H1 (cell line): ENCODE measurements at regions not wholly inside any gene's neighbourhood (a gene's known extent, or its start where the extent isn't known, plus 50 kb on each side); places are given as distances from the start of the nearest gene placed in this dataset.

ENCODE experiments used
- ATF3 ChIP-seq: IDR thresholded peaks from 2 replicates; pipeline ENCODE4 v1.6.1; 2011; ENCODE audit warnings: low read depth, mild to moderate bottlenecking, low read length; ENCODE audit not compliant: insufficient read depth
- BACH1 ChIP-seq: IDR thresholded peaks from 2 replicates; pipeline ENCODE4 v1.6.1; 2012; ENCODE audit warnings: low read length, improper control_type of control experiment
- CHD1 ChIP-seq: IDR thresholded peaks from 2 replicates; pipeline ENCODE4 v1.6.1; 2012; ENCODE audit warnings: low read depth, low read length, improper control_type of control experiment
- CREB1 ChIP-seq: IDR thresholded peaks from 2 replicates; pipeline ENCODE4 v1.6.1; 2012; ENCODE audit warnings: inconsistent platforms
- E2F6 ChIP-seq: IDR thresholded peaks from 2 replicates; pipeline ENCODE4 v1.6.1; 2012; ENCODE audit warnings: inconsistent platforms
- EZH2 ChIP-seq: fragments of 200-600 bp; sonication (generic); IDR thresholded peaks from 2 replicates; pipeline ENCODE4 v1.7.1; 2012; ENCODE audit warnings: low read depth, mild to moderate bottlenecking, moderate library complexity, low read length, inconsistent platforms; ENCODE audit not compliant: severe bottlenecking
- JUN ChIP-seq: IDR thresholded peaks from 2 replicates; pipeline ENCODE4 v1.6.1; 2011; ENCODE audit warnings: low read depth, mild to moderate bottlenecking, improper control_type of control experiment, low read length
- JUND ChIP-seq: IDR thresholded peaks from 2 replicates; pipeline ENCODE4 v1.6.1; 2011; ENCODE audit warnings: mild to moderate bottlenecking, improper control_type of control experiment, low read length
- POLR2A ChIP-seq, 2 experiments: IDR thresholded peaks; 1 replicate in 1 of 2; 2 replicates in 1 of 2; pipeline ENCODE4 v1.6.1; 2011; ENCODE audit warnings: low read depth in 2 of 2, low read length in 2 of 2, mild to moderate bottlenecking in 2 of 2; ENCODE audit errors: control extremely low read depth in 1 of 2
- TF ChIP-seq, protein P1 (sequence below), 3 experiments: IDR thresholded peaks; 1 replicate in 2 of 3; 2 replicates in 1 of 3; pipeline versions ENCODE4 v1.5.1 to v1.6.1; 2011; ENCODE audit warnings: low read length in 3 of 3, mild to moderate bottlenecking in 3 of 3, inconsistent platforms in 2 of 3, low read depth in 1 of 3, moderate library complexity in 1 of 3; ENCODE audit not compliant: insufficient read depth in 1 of 3; ENCODE audit errors: control extremely low read depth in 1 of 3

- TF ChIP-seq BACH1 (no peak), POLR2A (IDR thresholded peaks at IDR 0.05; ENCODE audit: control extremely low read depth in 1 of 2, low read depth in 2 of 2, low read length in 2 of 2) (no peak), ATF3 (no peak), JUND (no peak), CREB1 (no peak), E2F6 (no peak), CHD1 (no peak), EZH2 (no peak), JUN (no peak)
- TF ChIP-seq, protein P1, sequence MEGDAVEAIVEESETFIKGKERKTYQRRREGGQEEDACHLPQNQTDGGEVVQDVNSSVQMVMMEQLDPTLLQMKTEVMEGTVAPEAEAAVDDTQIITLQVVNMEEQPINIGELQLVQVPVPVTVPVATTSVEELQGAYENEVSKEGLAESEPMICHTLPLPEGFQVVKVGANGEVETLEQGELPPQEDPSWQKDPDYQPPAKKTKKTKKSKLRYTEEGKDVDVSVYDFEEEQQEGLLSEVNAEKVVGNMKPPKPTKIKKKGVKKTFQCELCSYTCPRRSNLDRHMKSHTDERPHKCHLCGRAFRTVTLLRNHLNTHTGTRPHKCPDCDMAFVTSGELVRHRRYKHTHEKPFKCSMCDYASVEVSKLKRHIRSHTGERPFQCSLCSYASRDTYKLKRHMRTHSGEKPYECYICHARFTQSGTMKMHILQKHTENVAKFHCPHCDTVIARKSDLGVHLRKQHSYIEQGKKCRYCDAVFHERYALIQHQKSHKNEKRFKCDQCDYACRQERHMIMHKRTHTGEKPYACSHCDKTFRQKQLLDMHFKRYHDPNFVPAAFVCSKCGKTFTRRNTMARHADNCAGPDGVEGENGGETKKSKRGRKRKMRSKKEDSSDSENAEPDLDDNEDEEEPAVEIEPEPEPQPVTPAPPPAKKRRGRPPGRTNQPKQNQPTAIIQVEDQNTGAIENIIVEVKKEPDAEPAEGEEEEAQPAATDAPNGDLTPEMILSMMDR (IDR thresholded peaks at IDR 0.05; ENCODE audit: control extremely low read depth in 1 of 3, insufficient read depth in 1 of 3, low read depth in 1 of 3, low read length in 3 of 3), result no peak
Observed at GRCh38 chr15:96554541-96554940, 224.0 kb downstream of the NR2F2 start.
